GM19239 (cell line): ENCODE measurements at regions not wholly inside any gene's neighbourhood (a gene's known extent, or its start where the extent isn't known, plus 50 kb on each side); places are given as distances from the start of the nearest gene placed in this dataset.
"Not testable (repeated sequence)": the region's sequence is repeated elsewhere in the genome, so short reads cannot be mapped to it uniquely, and the experiment has no call there.

Experiments used
- DNase-seq: peaks from one replicate; pipeline ENCODE4 v3.0.0; 2011; ENCODE audit warnings: low spot score; ENCODE audit not compliant: insufficient read length
- FAIRE-seq: peaks from 2 replicates; lab custom pipeline; 2011; peaks lifted over from hg19 to GRCh38; lab: Jason Lieb, UNC

DNA sequence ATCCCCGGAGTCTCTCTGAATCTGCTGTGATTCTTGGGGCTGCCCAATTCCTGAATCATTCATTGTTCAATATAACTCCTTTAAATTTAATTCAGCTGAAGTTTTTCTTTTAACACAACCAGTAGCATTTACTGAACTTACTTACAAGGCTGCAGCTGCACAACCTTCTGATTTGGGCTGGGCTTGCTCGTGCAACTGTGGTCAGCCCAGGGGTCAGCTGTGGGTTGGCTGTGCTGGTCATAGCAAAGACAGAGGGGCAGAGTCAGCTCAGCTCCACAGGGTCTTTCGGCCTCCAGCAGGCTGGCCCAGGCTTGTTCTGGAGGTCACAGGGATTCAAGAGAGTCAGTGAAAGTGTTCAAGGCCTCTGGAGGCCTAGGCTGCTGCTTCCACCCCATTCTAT, 186.1 kb downstream of the MATN1 start:
- DNase-seq = no peak

DNA sequence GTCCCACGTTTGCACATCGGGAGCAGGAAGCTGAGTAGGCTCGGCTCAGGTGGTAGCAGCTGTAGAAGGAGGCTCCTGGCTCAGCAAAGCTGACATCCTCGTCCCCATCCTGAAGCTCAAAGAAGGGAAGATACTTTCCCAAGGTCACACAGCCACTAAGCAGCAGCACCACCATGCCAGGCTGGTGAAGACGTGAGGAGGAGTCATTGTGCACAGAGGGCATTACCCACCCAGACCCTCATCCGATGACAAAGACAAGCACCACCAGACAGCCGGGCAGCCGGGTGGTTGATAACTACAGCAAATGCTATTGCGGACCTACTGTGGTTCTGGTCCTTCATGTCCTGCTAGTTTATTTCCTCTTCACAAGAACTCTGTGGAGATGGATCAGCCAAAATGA, 186.9 kb downstream of the MATN1 start:
- no peak for FAIRE-seq
- DNase-seq = no peak

More for the DNA sequence above, 186.1 kb downstream of the MATN1 start:
- no peak for FAIRE-seq

DNA sequence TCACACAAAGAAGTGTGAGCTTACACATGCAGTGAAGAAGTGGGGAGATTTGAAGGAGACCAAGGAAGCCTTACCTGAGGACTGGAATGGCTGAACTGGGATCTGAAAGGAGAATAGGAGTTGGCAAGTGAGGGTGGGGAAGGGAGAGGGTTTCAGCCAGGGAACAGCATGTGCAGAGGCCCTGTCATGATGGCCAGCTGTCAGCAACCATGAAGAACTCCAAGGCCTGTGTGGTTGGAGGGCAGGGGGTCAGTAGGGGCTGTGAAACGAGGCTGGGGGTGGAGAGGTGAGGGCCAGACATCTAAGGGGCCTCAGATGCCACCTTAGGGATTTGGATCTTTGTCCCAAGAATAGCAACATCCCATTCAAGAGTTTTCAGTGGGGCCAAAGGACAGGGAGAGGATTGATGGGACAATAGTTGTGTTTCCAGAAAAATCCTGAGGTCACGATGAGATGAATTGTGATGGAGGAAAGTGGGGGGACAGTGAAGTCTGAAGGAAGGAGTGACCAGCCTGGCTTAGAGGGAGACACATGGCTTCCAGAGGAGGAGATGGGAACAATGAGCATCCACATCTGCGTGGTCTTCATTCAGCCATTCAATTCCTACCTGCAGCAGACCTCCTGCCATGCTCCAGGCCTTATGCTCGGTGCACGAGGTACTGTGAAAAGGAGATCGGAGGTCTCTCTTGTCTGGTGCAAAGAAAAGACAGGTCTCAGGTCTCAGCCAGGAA, 187.6 kb downstream of the MATN1 start:
- DNase-seq (no peak), FAIRE-seq (no peak)

DNA sequence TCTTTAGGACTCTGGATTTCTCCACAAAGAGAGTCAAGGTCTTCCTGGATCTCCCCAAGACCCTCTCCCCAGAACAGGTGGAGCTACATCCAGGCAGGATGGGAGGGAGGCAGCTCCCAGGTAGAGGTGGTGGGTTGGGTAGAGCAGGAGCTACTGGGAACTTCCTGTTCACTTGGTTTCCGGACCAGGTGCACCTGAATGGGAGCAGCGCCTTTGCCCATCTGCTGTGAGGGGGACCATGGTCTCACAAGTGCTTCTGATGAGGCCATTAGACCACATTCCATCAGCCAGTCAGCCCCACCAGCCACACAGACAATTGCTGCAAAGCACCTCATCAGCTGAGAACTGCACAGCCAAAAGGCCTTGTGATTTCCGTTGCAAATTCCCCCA, 188.8 kb downstream of the MATN1 start:
- FAIRE-seq = no peak
- no peak for DNase-seq

DNA sequence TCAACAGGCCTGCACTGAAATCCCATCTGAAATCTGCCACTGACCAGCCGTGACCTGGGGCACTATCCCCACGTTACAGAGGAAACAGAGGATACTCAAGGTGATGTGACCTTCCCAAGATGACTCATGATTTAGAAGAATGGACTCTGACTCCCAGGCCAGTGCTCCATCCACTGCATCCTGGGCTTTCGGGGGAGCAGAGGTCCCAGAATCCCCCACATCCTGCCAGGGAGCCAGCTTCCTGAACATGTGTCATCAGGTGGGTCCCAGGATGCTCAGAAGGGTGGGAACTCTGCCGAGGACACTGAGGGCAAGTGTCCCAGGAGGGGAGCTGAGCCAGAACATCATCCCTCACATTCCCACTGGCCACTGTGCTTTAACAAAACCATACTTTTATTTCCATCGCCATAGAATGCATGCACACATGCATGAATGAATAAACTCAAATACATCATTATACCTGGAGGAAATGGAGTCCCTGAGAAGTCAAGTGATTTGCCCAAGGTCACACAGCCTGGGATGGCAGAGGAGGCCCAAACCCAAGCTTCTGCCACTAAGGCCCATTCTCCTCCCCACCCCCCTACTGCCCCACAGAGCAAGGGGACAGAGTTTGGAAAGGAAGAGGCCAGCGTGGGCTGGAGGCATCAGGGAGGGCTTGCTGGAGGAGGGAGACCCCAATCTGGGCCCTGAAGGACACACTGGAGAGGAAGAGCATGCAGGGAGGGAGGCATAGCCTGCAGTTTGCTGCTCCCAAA, 189.4 kb downstream of the MATN1 start:
- no peak for DNase-seq
- FAIRE-seq = no peak

DNA sequence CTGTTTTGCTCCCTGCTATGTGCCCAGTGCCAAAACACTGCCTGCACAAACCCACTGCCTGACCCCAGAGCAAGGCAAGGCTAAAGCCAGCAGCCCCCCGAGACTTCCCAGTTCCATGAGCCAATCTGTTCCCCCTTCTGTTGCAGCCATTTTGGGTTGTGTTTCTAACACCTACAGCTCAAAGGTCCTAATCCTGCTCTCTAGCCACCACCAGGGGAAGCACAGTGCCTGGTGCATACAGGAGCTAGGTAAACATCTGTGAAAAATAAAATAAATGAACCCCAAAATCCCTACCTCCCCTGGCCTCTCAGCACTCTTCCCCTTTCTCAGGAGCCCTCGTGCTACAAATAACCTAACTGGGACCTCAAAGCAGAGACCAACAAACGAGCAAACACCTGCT, 190.2 kb downstream of the MATN1 start:
- FAIRE-seq = no peak

DNA sequence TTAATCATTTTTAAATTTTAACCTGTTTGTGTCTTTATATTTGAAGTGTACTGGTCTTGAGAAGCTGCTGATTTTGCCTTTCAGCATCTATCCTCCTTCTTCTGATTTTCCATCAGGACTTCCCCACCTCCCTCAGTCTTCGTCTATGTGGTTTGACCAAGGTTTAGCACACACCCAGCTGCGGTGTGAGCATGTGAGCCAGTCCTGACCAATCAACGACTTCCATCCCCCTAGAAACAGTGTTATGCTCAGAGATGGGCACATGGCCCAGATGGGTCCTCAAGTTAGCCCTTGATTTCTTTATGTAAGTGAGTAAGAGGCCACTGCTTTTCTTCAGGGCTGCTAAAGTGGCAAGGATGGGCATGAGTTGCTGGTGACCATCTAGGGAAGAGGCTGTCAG, 190.8 kb downstream of the MATN1 start:
- FAIRE-seq = no peak

More for the DNA sequence above, 190.2 kb downstream of the MATN1 start:
- no peak for DNase-seq

DNA sequence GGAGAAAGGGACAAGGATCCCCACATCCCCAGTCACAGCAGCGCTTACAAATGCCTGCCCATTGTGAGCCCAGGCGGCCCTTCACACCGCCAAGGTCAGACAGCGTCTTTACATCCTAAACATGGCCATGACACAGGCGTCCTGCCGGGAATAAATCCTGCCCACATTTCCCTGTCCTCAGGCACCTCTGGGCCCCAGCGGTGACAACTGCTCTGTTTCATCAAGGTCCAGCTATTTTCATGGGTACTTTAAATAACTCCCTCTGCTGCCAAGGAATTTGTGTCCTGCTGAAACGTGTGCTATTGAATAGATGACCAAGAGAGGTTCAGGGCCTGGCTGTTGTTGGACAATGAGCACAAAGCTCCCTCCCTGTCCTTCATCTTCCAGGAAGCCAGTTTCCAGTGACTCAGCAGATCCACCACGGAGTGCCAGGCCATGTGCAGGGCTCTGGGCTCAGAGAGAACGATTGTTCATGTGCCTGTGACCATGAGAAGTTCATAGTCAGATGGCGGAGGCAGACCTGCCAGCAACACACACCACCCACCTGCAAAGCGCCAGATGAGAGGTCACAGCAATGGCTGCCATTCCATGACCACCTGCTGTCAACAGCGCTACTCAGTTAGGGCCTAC, 195.8 kb downstream of the MATN1 start:
- DNase-seq (no peak), FAIRE-seq (no peak)

More for the DNA sequence above, 190.8 kb downstream of the MATN1 start:
- no peak for DNase-seq

DNA sequence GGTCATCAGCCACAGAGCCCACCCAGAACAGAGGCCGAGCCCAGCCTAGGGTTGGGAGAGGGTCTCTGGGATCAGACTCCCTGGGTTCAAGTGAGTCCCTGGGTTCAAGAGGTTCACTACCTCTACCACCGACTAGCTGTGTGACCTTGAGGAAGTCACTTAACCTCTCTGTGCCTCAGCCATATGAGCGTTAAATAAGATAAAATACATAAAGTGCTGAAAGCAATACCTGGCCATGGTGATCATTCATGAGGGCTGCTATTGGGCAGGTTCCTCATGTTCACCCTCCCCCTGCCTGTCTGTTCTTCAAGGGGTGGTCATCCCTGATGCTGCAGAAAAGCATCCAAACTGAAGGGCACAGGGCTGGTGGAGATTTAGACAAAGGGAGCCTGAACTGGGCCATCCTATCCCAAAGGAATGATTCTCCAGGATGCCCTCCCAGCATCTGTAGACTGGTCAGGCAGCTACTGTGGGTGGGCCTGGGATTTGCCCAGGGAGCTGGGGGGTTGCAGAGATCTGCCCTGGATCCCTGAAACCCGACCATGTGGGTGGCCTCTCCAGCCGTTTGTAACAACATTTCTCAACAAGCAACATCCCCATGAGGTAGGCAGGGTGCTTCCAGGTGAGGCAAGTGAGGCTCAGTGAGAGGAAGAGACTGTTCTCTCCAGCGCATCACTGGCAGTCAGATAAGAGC, 196.6 kb downstream of the MATN1 start:
- DNase-seq (no peak), FAIRE-seq (no peak)

DNA sequence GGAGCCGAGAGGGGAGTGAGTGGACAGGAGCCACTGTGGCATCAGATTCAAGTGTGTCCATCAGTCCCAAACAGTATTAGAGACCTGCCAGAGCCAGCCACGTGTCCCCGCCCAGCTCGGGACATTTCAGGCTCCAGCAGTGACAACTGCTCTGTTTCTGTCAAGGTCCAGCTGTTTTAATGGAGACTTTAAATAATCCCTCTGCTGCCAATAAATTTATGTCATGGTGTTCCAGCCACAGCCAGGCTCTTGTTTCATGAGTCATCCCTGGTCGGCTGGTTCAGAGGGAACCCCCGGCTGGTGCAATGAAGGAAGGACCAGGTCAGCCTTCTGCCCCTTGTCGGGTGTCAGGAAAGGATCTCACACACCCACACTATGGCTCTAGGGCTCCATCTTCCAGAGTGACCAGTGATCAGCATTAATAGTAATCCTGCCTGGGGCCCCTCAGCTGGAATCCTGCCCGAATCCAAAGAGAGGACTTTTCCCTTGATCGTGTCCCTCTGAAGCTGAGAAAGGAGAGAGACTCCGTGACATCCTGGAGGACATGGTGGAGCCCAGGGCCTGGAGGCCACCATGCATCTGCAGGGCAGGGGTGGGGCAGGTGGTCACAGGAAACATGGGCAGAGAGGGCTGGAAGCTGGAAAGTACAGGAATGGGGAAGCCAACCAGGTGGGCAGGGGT, 197.3 kb downstream of the MATN1 start:
- DNase-seq = no peak
- FAIRE-seq = no peak

DNA sequence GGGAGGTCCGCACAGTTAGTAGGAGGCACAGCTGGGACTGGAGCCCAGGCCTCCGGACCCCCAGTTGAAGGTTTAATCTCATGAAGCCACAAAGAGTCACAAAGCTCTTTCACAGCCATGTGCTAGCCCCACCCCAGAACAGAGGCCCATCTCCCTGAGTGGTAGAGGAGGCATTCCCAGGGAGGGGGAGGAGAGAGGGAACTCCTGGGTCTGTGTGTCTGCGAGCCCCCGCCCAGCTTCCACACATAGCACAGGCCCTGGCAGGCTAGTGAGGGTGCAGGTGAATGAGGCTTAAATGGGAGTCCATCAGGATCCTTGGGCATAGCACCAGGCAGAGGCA, 197.8 kb downstream of the MATN1 start:
- FAIRE-seq = no peak

DNA sequence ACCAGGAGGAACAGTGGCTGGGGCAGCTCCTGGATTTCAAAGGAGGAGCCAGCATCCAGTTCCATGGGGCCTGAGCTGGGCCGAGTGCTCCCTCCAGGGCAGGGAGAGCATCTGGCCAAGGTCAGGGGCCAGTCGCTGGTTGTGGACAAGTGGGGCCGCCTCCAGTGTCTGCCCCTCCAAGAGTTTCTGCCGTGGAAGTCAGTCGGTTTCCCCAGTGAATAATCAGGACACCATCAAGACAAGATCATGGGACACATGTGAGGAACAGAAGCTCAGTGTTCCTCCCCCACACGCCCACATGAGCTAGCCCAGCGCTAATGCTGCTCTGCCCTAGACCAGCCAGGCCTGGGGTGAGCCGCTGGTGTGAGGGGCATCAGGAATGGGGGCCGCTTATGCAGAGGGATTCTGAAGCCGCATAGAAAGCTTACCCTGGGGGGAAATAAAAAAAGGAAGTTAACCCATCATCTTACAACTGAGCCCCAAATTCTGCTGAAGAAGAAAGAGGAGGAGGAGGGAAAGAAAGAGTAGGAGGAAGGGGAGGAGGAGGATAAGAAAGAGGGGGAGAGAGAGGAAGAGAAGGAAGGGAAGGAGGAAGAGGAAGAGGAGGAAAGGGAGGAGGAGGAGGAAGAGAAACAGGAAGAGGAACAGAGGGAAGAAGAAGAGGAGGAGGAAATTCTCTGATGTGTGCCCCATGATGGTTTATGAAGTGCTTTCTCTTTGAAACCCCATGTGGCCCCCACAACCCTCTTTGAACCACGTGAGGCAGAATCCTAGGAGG, 198.4 kb downstream of the MATN1 start:
- FAIRE-seq (no peak), DNase-seq (no peak)

More for the DNA sequence above, 197.8 kb downstream of the MATN1 start:
- DNase-seq = no peak

DNA sequence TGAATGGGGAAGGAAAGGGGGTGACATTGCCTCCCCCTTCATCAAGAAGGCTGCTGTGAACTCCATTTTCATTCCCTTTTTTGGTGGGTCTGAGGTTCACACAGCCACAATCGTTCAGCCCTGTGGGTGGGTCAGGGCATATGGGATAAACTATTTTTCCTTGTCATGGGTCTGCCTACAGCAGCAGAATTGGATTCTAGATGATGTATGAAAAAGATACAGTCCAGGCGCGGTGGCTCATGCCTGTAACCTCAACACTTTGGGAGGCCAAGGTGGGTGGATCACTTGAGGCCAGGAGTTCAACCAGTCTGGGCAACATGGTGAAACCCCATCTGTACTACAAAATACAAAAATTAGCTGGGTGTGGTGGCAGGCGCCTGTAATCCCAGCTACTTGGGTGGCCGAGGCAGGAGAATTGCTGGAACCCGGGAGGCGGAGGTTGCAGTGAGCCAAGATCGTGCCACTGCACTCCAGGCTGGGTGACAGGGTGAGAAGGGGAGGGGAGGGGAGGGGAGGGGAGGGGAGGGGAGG, 199.3 kb downstream of the MATN1 start:
- DNase-seq, FAIRE-seq: not testable (repeated sequence)

DNA sequence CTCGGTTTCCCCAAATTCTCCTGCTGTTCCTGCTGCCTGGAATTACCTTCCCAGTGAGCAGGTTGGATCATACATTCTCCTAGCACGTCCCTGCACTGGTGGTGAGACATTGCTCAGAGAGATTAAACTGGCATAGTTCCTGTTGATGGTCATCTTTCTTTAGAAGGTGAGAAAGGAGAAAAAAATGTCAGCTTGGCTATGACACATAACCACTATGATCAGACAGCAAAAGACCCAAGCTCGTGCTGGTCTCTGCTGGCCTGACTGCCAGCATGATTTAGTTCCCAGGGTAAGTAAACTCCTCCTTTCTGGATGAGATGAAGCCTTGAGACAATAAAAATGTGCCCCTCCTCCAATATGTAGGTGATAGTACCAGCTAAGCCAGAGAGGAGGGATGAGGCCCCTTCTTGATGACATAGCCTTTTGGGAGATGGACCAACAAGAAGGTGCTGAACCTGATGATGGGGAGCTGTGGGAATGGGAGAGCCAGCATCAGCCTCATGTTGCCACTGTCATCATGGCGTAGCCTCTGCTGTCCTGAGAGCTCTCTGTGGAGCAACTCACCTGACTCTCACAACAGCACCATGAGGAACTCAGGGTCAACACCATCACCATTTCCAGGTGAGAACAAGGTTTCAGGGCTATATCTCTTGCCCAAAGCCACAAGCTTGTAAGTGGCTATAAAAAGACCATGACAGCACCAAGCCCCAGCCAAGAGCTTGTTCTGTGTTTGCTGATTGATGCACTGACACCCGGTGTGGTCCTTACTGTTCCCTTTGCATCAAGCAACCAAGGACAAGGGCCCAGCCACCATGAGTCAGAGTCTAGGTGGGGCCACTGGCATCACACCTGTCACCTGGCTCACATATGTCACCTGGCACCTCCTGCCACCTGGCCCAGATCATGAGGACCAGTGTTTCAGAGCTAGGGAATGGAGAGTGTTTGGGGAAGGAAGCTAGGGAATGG, 200.0 kb downstream of the MATN1 start:
- DNase-seq (no peak), FAIRE-seq (no peak)

DNA sequence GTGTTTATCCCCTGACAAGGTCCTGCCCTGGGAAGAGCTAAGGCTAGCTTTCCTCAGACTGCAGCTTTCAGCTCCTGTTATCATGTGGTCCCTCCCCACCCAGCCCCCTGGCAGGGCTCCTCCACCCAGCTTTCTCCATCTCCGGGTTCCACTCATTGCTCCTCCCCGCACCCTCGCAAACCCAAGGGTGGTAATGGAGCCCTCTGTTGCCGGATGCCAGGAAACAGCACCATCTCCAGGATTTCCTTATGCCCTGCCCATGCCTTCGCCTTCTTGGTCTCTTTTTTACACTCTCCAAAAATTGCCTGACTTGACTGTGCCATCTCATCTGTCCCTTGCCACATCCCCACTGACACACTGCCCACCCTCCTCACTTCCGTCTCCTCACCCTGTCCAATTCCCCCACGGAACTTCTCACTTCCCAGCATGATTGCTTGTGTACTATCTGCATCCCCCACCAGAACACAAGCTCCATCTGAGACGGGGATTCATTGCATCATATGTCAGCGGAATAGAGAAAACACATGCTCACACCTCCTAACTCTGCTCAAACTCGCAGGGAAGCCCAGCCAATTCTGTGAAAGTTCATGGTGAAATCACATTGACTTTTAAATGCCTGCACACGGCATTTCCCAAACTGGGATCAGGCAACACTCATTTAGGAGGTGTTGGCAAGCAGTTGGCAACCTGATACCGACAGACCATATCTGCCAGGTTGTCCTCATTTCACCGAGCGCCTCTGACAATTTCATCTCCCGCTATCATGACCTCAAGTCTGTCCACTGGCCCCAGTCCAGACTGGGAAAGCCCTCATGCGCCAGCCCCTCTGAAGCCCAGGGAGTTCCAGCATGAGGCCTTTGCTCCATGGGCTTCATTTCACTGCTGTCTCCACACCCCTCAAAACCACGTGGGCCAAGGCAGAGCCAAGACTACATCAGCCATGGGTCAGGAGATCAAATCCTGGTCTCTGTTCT, 201.1 kb downstream of the MATN1 start:
- FAIRE-seq (no peak), DNase-seq (no peak)

DNA sequence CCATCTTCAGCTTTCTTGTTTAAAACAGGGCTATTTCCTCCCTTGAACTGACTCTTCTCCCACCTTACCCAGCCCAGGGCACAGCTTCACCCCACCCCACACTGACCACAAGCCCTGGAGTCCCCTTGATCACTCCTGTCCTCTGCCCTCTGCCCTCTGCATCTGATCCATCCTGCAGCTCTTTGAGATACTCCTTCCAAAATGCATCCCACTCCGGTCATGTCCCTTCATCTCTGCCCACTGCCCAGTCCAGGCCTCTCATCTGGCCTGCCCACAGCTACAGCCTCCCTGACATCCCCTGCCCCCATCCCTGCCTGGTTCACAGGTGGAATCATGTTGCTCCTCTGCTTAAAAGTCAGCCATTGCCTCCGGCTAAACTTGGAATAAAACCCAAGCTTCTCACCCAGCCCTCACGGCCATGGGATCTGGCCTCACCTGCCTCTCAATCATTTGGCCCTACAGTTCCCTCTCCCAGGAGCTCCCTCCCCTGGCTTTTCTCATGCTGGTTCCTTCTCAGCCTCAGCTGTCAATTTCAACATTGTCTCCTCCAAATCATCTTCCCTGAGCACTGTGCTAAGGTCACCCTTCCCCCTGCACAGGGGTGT, 202.0 kb downstream of the MATN1 start:
- no peak for DNase-seq
- no peak for FAIRE-seq

DNA sequence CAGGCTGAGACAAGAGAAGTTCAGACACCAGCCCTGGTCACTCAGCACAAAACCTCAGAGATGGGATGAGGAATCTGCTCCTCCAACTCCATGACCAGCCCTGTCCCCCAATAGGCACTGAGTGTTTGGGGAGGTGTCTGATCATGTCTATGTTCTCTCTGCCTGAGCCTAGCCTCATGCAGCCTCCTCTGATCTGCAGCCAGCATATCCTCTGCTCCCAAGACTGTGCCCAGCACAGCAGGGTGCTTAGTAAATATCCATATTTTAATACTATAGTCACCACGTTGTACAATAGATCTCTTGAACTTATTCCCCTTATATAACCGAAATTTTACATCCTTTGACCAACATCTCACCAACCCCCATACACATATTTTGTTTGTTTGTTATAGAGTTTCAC, 202.9 kb downstream of the MATN1 start:
- DNase-seq (no peak), FAIRE-seq (no peak)
